ENCODE measurements at regions not wholly inside any gene's neighbourhood (a gene's known extent, or its start where the extent isn't known, plus 50 kb on each side); places are given as distances from the start of the nearest gene placed in this dataset.
"Not testable (repeated sequence)": the region's sequence is repeated elsewhere in the genome, so short reads cannot be mapped to it uniquely, and the experiment has no call there.

- TF ChIP-seq, protein P1, sequence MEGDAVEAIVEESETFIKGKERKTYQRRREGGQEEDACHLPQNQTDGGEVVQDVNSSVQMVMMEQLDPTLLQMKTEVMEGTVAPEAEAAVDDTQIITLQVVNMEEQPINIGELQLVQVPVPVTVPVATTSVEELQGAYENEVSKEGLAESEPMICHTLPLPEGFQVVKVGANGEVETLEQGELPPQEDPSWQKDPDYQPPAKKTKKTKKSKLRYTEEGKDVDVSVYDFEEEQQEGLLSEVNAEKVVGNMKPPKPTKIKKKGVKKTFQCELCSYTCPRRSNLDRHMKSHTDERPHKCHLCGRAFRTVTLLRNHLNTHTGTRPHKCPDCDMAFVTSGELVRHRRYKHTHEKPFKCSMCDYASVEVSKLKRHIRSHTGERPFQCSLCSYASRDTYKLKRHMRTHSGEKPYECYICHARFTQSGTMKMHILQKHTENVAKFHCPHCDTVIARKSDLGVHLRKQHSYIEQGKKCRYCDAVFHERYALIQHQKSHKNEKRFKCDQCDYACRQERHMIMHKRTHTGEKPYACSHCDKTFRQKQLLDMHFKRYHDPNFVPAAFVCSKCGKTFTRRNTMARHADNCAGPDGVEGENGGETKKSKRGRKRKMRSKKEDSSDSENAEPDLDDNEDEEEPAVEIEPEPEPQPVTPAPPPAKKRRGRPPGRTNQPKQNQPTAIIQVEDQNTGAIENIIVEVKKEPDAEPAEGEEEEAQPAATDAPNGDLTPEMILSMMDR (IDR thresholded peaks at IDR 0.05; ENCODE audit: borderline replicate concordance, control extremely low read depth, extremely low read depth, insufficient read depth, missing control alignments): no peak
- in situ Hi-C loops (cut with MboI; ENCODE audit: low sequenced_read_pairs, unreplicated experiment): no loop called here
- no peak for DNase-seq (ENCODE audit: low spot score)
Observed at GRCh38 chr4:12016729-12017128, 588.0 kb upstream of the HS3ST1 start.

- no peak for DNase-seq (ENCODE audit: low spot score)
- TF ChIP-seq, protein P1 (IDR thresholded peaks at IDR 0.05; ENCODE audit: borderline replicate concordance, control extremely low read depth, extremely low read depth, insufficient read depth, missing control alignments): no peak
- in situ Hi-C loops (cut with MboI; ENCODE audit: low sequenced_read_pairs, unreplicated experiment): no loop called here
Observed at GRCh38 chr4:12005471-12005870, 576.8 kb upstream of the HS3ST1 start.

GRCh38 chr4:11996581-11996980, 567.9 kb upstream of the HS3ST1 start:
- in situ Hi-C loops (cut with MboI; ENCODE audit: low sequenced_read_pairs, unreplicated experiment): not testable (repeated sequence)

DNA sequence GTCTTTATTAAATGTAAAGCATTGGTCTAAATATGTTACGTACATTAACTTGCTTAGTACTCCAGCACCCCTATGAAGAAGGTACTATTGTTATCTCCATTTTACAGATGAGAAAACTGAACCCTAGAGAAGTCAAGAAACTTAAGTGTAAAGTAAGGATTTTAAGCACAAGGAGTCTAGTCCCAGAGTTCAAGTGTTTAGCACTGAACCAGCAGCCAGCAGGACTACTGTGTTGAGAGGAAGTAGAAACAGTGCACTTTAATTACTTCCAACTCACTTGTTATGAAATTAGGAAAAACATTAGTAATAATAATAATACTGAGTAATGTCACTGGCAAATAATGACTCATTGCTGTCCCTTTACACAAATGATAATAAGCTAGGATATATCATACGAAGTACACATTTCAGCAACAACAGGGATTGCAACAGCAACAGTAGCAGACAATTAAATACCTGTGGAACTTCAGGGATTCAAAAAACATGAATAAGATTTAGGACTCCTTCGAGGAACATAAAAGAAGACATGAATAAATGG, 548.1 kb upstream of the HS3ST1 start:
- in situ Hi-C loops (cut with MboI; ENCODE audit: low sequenced_read_pairs, unreplicated experiment): no loop called here
- TF ChIP-seq, protein P1 (IDR thresholded peaks at IDR 0.05; ENCODE audit: borderline replicate concordance, control extremely low read depth, extremely low read depth, insufficient read depth, missing control alignments): no peak
- no peak for DNase-seq (ENCODE audit: low spot score)

More at GRCh38 chr4:11996581-11996980, 567.9 kb upstream of the HS3ST1 start:
- not testable (repeated sequence) for DNase-seq (ENCODE audit: low spot score)

GRCh38 chr4:11973270-11973669, 544.6 kb upstream of the HS3ST1 start:
- in situ Hi-C loops (cut with MboI; ENCODE audit: low sequenced_read_pairs, unreplicated experiment): no loop called here
- TF ChIP-seq, protein P1 (IDR thresholded peaks at IDR 0.05; ENCODE audit: borderline replicate concordance, control extremely low read depth, extremely low read depth, insufficient read depth, missing control alignments): no peak
- DNase-seq (ENCODE audit: low spot score): no peak

DNA sequence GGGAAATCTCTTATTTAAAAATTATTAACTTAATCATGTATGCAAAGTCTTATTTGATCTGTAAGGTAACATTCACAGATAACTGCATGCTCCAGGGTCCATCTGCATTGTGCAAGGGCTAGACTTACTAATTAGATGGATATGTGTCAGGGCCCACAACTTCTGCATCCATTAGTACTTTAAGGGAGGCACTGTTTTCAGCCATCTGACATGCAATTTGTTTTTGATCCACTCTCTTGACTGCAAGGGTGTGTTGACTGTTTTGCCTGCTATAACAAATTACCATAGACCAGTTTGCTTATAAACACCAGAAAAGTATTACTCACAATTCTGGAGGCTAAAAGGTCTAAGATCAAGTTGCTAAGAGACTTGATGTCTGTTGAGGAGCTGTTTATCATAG, 542.1 kb upstream of the HS3ST1 start:
- in situ Hi-C loops (cut with MboI; ENCODE audit: low sequenced_read_pairs, unreplicated experiment): no loop called here
- DNase-seq (ENCODE audit: low spot score): no peak
- TF ChIP-seq, protein P1 (IDR thresholded peaks at IDR 0.05; ENCODE audit: borderline replicate concordance, control extremely low read depth, extremely low read depth, insufficient read depth, missing control alignments): no peak

DNA sequence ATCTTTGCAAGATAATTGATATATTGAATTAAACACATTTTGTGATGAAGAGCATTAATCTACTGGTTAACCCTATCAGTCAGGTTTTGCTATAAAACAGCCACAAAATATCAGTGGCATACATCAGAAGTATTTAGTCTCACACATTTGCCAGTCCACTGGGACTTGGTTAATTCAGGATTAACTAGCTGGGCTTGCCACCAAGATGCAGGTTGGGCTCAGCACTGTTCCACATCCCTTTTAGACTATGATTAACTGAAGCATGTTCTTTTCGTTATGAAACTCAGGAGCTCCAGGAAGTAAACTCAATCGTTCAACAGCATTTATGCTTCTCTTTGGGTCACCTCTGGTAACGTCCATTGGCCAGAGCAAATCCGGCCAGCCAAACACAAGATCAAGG, 538.1 kb upstream of the HS3ST1 start:
- DNase-seq (ENCODE audit: low spot score): no peak
- in situ Hi-C loops (cut with MboI; ENCODE audit: low sequenced_read_pairs, unreplicated experiment): no loop called here
- TF ChIP-seq, protein P1 (IDR thresholded peaks at IDR 0.05; ENCODE audit: borderline replicate concordance, control extremely low read depth, extremely low read depth, insufficient read depth, missing control alignments): no peak

All from GM13976 (cell line).